Activated CD8-positive, alpha-beta T cell treated with anti-CD3 and anti-CD28 coated beads, Interleukin-2, amount 10 ng/mL, durations not matched to agents 7 days and 5 days (primary cell): ENCODE measurements at regions not wholly inside any gene's neighbourhood (a gene's known extent, or its start where the extent isn't known, plus 50 kb on each side); places are given as distances from the start of the nearest gene placed in this dataset.
"Not testable (repeated sequence)": the region's sequence is repeated elsewhere in the genome, so short reads cannot be mapped to it uniquely, and the experiment has no call there.

Experiments used
- ATAC-seq: fragments of 150-1000 bp; cut with Tn5 transposase; one replicate; pipeline ENCODE4 v1.10.0; 2021; ENCODE audit warnings: moderate library complexity
- CTCF ChIA-PET: fragments of 350-600 bp; sonication (Branson Sonifier 250); formaldehyde crosslinking; loops from one replicate; lab custom pipeline; 2021; ENCODE audit warnings: antibody characterized with exemption; lab: Charles Lee
- POLR2A ChIA-PET: fragments of 350-600 bp; sonication (Branson Sonifier 250); formaldehyde crosslinking; loops from one replicate; lab custom pipeline; 2021; ENCODE audit warnings: antibody characterized with exemption; lab: Charles Lee
- DNase-seq: peaks from one replicate; pipeline ENCODE4 v3.0.0-alpha.2; 2020
- H3K27ac Mint-ChIP-seq: one replicate; pipeline ENCODE4 v1.8.0; 2021; ENCODE audit warnings: mild to moderate bottlenecking, mixed read lengths
- H3K27me3 Mint-ChIP-seq: one replicate; pipeline ENCODE4 v1.8.0; 2021; ENCODE audit warnings: low read depth, mixed read lengths
- H3K36me3 Mint-ChIP-seq: one replicate; pipeline ENCODE4 v1.8.0; 2021; ENCODE audit warnings: low read depth, mixed read lengths
- H3K4me1 Mint-ChIP-seq: one replicate; pipeline ENCODE4 v1.8.0; 2021; ENCODE audit warnings: low read depth, mixed read lengths
- H3K4me3 Mint-ChIP-seq: one replicate; pipeline ENCODE4 v1.8.0; 2021; ENCODE audit warnings: mild to moderate bottlenecking, mixed read lengths
- H3K9me3 Mint-ChIP-seq: one replicate; pipeline ENCODE4 v1.8.0; 2022; ENCODE audit warnings: mixed read lengths; ENCODE audit not compliant: insufficient read depth

DNA sequence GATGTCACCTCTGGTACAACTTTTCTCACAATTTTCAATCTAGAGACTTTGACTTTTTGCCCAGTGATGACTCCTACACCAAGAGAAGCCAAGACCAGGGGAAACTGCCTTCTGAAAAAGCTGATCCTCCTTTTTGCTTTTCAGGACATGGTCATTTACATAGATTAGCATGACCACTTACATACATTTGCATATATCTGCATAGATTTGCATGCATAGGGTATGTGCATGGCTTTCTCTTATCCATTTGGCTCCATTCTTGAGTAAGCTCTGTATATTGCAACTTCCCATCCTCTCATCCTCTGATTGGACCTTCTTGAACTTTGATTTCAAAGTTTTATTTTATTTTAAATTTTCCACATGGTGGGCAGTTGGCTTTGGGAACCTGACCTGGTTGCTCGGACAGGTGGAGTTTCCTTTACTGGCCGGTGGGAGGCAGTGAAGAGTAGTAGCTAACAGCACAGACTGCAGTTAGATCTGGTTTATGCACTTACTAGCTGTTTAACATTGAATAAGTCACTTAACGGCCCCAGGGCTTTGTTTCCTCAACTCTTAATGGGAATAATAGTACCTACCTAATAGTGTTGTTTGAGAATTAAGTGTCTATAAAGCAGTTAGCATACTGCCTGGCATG is 92.9 kb downstream of the GPR139 start:
- ATAC-seq (no peak), DNase-seq (no peak)
- no peaks in the 10 kb centered on the region for H3K27me3 Mint-ChIP-seq
- ChIA-PET CTCF (interaction anchor here (1.0 kb wide), 1 partner anchor 319 kb away, joined by 5 read pairs; no protein-coding TSS in a partner anchor), POLR2A (no interaction called here)
- H3K9me3 Mint-ChIP-seq, result no peaks in the 10 kb centered on the region
- no peak overlapping the region for H3K4me3 Mint-ChIP-seq
- no peak overlapping the region for H3K27ac Mint-ChIP-seq
- no peaks in the 10 kb centered on the region for H3K36me3 Mint-ChIP-seq
- H3K4me1 Mint-ChIP-seq, result no peaks in the 10 kb centered on the region

DNA sequence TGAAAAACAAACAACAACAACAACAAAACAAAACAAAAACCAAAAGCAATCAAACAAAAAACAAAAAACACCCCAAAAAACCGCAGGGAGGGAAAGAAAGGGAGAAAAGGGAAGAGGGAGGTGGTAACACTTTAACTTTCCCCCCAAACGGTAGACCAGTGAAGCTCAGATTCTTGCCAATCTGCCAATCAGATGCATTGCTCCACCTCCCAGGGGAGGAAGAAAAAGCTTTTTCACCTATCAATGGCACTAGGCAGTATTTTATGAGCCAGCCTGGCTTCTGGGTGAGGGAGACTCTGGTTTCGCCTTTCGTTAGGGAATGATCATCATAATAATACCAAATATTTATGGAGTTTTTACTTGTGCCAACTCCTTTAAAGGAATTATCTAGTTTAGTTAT is 94.1 kb downstream of the GPR139 start:
- no peak overlapping the region for H3K4me3 Mint-ChIP-seq
- H3K36me3 Mint-ChIP-seq, result no peaks in the 10 kb centered on the region
- no peak for DNase-seq
- CTCF ChIA-PET, result no interaction called here
- H3K9me3 Mint-ChIP-seq, result no peaks in the 10 kb centered on the region
- POLR2A ChIA-PET, result no interaction called here
- no peaks in the 10 kb centered on the region for H3K4me1 Mint-ChIP-seq
- ATAC-seq, result no peak
- no peaks in the 10 kb centered on the region for H3K27me3 Mint-ChIP-seq
- no peak overlapping the region for H3K27ac Mint-ChIP-seq

DNA sequence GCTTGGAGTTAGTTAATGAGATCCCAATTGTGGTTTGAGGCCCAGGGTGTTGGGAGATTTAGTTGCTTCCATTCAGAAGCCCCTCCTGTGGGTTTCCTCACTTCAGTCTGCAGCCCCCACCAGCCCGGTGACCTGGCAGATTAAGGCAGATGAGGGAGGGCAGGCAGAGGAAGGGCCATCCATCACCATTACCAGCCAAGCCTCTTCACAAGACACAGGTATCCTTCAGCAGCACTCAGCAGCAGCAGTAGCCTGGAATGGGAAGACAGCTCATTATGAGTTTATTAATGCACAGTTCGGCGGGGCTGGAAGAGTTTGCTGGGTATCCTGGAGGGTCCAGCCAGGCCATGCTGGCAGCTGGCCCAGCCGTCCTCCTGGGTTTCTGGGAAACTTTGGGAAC is 90.0 kb upstream of the GPRC5B start:
- H3K4me3 Mint-ChIP-seq, result no peak overlapping the region
- ChIA-PET POLR2A (no interaction called here), CTCF (no interaction called here)
- no peaks in the 10 kb centered on the region for H3K9me3 Mint-ChIP-seq
- DNase-seq, result no peak
- no peaks in the 10 kb centered on the region for H3K4me1 Mint-ChIP-seq
- no peaks in the 10 kb centered on the region for H3K27me3 Mint-ChIP-seq
- no peak for ATAC-seq
- no peaks in the 10 kb centered on the region for H3K36me3 Mint-ChIP-seq
- no peak overlapping the region for H3K27ac Mint-ChIP-seq

DNA sequence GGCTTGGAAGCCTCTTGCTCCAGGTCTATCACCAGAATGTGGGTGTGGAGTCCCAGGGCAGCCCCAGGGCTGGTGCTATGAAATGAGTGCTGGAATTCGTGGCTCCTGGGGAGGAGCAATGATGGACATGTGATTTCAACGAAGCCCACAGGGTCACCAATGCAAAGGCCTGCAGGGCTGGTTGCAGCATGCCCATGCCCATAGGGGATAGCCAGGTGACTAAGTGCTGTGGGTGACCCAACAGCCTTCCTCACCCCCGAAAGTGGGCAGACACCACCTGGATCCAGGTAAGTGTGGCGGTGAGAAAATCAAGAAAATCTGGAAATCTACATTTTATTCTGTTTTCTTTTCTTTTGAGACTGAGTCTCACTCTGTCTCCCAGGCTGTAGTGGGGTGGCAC is 87.5 kb upstream of the GPRC5B start:
- Mint-ChIP-seq H3K27me3 (no peaks in the 10 kb centered on the region), H3K27ac (no peak overlapping the region), H3K4me3 (no peak overlapping the region), H3K4me1 (no peaks in the 10 kb centered on the region), H3K9me3 (no peaks in the 10 kb centered on the region), H3K36me3 (no peaks in the 10 kb centered on the region)
- ATAC-seq, result no peak
- ChIA-PET POLR2A (no interaction called here), CTCF (interaction anchor here (1.4 kb wide), 1 partner anchor 64 kb away, joined by 3 read pairs; no protein-coding TSS in a partner anchor)
- DNase-seq, result no peak

DNA sequence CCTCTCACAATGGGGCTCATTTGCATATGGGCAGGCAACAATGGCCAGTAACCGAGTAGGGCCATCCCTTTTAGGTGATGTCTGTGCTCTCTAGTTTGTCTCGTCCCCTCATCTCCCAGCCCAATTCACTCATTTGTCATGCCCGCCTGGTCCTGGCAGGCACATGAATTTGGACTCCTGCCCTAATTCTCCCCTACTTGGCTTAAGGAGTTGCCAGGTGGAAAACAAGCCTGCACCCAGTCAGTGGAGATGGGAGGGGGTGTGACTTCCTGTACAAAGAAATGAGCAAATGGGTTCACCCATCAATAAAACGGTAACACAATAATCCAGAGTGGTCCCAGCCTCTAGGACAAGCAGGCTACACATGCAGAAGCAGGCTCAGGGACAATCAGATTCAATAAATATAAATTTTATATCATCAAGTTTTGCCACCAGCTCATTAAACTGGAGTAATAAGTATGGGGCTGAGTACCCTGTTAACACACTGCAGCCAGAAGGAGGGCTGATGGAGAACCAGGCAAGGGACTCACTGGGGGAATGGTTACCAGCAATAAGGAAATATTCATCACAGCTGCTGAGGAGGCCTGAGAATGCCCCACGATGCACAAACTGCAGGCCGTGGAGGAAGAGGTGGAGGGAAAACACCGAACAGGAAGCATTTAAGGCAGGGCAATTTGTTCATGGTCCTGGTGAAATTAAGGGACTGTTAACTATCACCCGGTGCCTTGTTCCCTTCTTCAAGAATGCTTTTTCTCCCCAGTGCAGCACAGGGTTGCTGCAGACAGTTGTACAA is 84.4 kb upstream of the GPRC5B start:
- Mint-ChIP-seq H3K4me1 (no peaks in the 10 kb centered on the region), H3K27me3 (no peaks in the 10 kb centered on the region), H3K4me3 (no peak overlapping the region), H3K27ac (no peak overlapping the region), H3K9me3 (no peaks in the 10 kb centered on the region), H3K36me3 (no peaks in the 10 kb centered on the region)
- ChIA-PET CTCF (no interaction called here), POLR2A (no interaction called here)
- ATAC-seq (no peak), DNase-seq (no peak)

DNA sequence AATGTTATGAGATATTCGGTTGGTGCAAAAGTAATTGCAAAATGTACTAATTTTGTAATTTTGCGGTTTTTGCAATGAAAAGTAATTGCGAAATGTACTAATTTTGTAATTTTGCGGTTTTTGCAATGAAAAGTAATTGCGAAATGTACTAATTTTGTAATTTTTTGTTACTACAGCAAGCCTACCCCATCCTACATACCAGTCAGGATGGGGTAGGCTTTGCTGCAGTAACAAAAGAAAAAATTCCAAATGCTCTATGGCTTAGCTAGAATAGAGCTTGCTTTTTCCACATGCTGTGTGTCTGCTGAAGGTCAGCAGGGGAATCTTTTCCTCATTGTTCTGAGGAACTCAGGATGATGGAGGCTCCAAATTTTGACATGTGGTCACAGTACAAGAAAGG is 83.3 kb upstream of the GPRC5B start:
- CTCF ChIA-PET, result no interaction called here
- H3K36me3 Mint-ChIP-seq, result no peaks in the 10 kb centered on the region
- POLR2A ChIA-PET, result no interaction called here
- H3K4me1 Mint-ChIP-seq, result no peaks in the 10 kb centered on the region
- H3K27ac Mint-ChIP-seq, result no peak overlapping the region
- H3K27me3 Mint-ChIP-seq, result no peaks in the 10 kb centered on the region
- no peaks in the 10 kb centered on the region for H3K9me3 Mint-ChIP-seq
- no peak for DNase-seq
- H3K4me3 Mint-ChIP-seq, result no peak overlapping the region
- ATAC-seq, result no peak

DNA sequence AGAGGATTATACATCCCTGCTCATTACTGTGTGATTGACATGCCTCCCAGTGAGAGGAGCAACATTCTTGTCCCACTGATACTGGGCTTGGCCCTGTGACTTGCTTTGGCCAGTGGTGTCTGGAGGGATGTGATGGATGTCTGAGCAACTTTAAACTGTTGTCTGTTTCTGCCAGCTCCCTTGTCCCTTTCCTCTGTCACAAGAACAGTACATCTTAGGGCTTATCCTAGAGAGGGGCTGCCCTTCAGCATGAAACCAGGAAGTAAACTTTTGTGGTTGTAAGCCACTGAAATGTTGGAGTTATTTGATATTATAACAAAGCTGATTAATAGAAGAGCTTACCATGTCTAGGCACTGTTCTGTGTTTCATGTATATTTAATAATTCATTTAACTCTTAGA is 82.9 kb upstream of the GPRC5B start:
- no peaks in the 10 kb centered on the region for H3K9me3 Mint-ChIP-seq
- H3K27ac Mint-ChIP-seq, result no peak overlapping the region
- ATAC-seq (no peak), DNase-seq (no peak)
- no peaks in the 10 kb centered on the region for H3K4me1 Mint-ChIP-seq
- POLR2A ChIA-PET, result no interaction called here
- H3K4me3 Mint-ChIP-seq, result no peak overlapping the region
- CTCF ChIA-PET, result no interaction called here
- H3K36me3 Mint-ChIP-seq, result no peaks in the 10 kb centered on the region
- no peaks in the 10 kb centered on the region for H3K27me3 Mint-ChIP-seq

DNA sequence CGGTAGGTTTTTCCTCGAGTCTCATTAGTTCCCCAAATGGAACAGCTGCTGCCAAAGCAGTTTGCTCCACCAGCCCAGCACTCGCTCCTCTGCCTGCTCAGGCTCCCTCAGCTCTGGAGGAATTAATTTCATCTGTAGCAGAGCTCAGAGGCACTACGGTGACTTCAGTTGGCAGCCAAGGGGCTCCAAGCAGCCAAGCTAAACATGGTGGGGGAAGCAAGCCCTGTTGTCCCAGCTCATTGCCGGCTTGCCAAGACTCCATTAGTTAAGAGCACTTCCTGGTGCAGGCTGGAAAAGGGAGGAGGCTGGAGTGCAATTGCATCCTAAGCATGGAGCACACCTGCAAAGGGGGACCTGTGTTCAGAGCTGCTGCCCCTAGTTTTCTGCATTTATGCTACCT is 78.7 kb upstream of the GPRC5B start:
- ATAC-seq, result no peak
- Mint-ChIP-seq H3K9me3 (no peaks in the 10 kb centered on the region), H3K4me3 (no peak overlapping the region), H3K4me1 (no peaks in the 10 kb centered on the region), H3K36me3 (no peaks in the 10 kb centered on the region), H3K27me3 (no peaks in the 10 kb centered on the region), H3K27ac (no peak overlapping the region)
- CTCF ChIA-PET, result no interaction called here
- DNase-seq, result no peak
- POLR2A ChIA-PET, result no interaction called here

DNA sequence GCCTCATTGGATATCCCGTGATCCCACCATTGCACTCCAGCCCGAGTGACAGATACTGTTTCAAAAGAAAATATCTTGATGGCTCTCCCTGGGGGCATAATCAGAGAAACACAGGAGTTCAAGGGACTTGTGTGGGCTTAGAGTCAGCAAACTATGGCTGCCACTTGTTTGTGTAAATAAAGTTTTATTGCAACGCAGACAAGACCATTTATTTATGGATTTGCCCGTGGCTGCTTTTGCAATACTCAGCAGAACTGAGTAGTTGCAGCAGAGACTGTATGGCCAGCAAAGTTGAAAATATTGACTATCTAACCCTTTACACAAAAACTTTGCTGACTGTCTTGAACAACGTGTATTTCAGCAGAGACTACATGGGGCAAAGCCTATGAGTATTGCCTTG is 75.5 kb upstream of the GPRC5B start:
- ChIA-PET POLR2A (no interaction called here), CTCF (no interaction called here)
- DNase-seq (no peak), ATAC-seq (no peak)
- Mint-ChIP-seq H3K36me3 (no peaks in the 10 kb centered on the region), H3K27ac (no peak overlapping the region), H3K4me1 (no peaks in the 10 kb centered on the region), H3K4me3 (no peak overlapping the region), H3K27me3 (no peaks in the 10 kb centered on the region), H3K9me3 (no peaks in the 10 kb centered on the region)

DNA sequence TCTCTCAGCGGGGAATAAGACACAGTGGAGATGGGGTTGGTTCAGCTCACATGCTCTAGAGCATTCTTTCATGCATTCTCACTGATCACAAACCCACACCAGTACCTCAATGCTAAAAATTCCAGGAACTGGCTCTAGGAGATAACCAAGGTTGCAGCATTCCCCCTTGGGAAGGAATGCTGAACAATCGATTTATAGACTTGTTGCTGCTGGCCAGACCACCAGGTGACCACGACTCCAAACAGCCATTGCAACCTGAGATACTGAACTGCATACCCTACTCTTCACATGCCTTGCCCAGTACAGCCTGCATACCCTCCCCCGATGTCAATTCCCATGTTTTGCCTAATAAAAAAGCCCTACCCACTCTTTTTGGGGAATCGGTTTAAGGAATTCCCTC is 75.1 kb upstream of the GPRC5B start:
- ATAC-seq (no peak), DNase-seq (no peak)
- no peaks in the 10 kb centered on the region for H3K36me3 Mint-ChIP-seq
- ChIA-PET POLR2A (interaction anchor here (0.7 kb wide), 1 partner anchor 14 kb away, joined by 3 read pairs; no protein-coding TSS in a partner anchor), CTCF (no interaction called here)
- H3K4me1 Mint-ChIP-seq, result no peaks in the 10 kb centered on the region
- H3K27me3 Mint-ChIP-seq, result no peaks in the 10 kb centered on the region
- H3K4me3 Mint-ChIP-seq, result no peak overlapping the region
- H3K9me3 Mint-ChIP-seq, result no peaks in the 10 kb centered on the region
- H3K27ac Mint-ChIP-seq, result no peak overlapping the region

DNA sequence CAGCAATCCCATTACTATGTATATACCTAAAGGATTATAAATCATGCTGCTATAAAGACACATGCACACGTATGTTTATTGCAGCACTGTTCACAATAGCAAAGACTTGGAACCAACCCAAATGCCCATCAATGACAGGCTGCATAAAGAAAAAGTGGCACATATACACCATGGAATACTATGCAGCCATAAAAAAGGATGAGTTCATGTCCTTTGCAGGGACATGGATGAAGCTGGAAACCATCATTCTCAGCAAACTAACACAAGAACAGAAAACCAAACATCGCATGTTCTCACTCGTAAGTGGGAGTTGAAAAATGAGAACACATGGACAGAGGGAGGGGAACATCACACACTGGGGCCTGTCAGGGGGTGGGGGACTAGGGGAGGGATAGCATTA is 71.2 kb upstream of the GPRC5B start:
- H3K9me3 Mint-ChIP-seq, H3K27me3 Mint-ChIP-seq, H3K36me3 Mint-ChIP-seq: not testable (repeated sequence)

DNA sequence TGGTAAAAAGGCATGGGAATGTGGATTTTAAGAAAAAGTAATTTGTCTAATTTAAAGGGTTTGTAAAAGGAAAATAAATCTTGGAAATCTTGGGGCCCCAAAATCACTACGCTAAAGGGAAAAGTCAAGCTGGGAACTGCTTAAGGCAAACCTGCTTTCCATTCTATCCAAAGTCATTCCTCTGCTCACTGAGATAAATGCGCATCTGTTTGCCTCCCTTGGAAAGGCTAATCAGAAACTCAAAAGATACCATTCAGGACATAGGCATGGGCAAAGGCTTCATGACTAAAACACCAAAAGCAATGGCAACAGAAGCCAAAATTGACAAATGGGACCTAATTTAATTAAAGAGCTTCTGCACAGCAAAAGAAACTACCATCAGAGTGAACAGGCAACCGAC is 70.4 kb upstream of the GPRC5B start:
- DNase-seq, H3K27ac Mint-ChIP-seq, H3K9me3 Mint-ChIP-seq, H3K4me1 Mint-ChIP-seq, CTCF ChIA-PET, ATAC-seq, H3K4me3 Mint-ChIP-seq, H3K36me3 Mint-ChIP-seq, H3K27me3 Mint-ChIP-seq, POLR2A ChIA-PET: not testable (repeated sequence)

More for the DNA sequence above, 71.2 kb upstream of the GPRC5B start:
- H3K27ac Mint-ChIP-seq, DNase-seq, CTCF ChIA-PET, H3K4me1 Mint-ChIP-seq, ATAC-seq, POLR2A ChIA-PET, H3K4me3 Mint-ChIP-seq: not testable (repeated sequence)
